GM21423 (cell line): ENCODE measurements at regions not wholly inside any gene's neighbourhood (a gene's known extent, or its start where the extent isn't known, plus 50 kb on each side); places are given as distances from the start of the nearest gene placed in this dataset.
"Not testable (repeated sequence)": the region's sequence is repeated elsewhere in the genome, so short reads cannot be mapped to it uniquely, and the experiment has no call there.

Experiments
- ATAC-seq: cut with Tn5 transposase; IDR thresholded peaks from one replicate; pipeline ENCODE4 v1.9.1; 2021; ENCODE audit warnings: mild to moderate bottlenecking, moderate library complexity; ENCODE audit not compliant: unreplicated experiment

DNA sequence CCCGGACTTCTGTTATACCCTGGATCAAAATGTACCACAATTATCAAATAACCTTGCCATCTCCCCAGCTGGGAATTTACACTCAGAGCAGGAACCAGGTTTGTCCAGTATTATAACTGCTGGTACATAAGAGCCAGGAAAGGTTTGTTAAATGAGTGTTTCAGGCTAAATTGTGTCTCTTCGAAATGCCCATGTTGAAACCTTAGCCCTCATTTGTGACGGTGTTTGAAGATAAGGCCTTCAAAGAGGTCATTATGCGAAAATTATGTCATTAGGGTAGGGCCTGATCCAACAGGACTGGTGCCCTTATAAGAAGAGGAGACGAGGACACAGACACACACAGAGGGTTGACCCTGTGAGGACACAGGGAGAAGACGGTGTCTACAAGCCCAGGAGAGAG, 73.5 kb upstream of the DHRSX start:
- no peak for ATAC-seq

DNA sequence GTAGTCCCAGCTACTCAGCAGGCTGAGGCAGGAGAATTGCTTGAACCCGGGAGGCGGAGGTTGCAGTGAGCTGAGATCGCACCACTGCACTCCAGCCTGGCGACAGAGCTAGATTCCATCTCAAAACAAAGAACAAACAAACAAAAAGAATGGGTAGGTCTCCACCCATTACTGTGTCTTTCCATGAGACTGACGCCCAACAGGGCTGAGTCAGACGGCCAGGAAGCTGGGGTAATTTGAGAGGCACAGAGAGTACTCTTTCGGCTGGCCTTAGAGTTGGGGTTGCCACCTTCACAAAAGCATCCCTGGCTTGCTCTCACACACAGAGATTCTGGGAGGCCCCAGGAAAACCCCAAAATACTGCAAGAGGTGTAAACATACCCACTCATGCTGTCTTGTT, 72.0 kb upstream of the DHRSX start:
- no peak for ATAC-seq

DNA sequence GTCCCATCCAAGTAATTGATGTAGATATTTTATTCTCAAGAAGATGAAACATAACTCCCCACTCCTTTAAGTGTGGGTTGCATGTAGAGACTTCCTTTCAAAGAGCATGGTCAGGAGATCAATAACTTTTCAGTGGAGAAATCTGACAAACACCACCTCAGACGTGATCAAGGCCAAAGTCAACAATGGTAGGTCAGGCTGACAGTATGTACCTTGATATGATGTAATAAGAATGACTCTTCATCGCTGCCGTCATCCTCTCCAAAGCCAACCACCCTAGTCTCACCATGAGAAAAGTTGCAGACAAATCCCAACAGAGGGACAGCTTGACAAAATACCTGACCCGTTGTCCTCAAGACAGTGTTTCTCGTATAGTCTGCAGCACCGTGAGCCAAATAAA, 67.3 kb upstream of the DHRSX start:
- ATAC-seq = no peak

DNA sequence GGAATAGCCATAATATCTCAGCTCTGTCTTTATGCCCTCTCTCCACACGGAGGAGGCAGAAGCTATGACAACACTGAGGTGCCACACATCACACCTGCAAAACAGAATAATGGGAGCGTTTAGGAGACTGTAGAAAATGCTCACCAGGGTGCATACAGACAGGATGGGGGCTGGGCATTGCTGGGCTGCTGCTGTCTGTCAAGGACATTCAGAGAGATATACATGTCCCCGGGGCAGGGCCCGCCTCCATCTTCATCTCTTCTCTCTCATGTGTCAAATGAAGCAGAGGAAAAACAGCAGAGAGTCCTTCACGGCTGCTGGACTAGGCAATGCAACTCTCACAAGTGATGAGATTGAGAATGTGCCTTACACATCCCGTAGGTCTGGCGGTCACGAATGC, 65.3 kb upstream of the DHRSX start:
- ATAC-seq = no peak

DNA sequence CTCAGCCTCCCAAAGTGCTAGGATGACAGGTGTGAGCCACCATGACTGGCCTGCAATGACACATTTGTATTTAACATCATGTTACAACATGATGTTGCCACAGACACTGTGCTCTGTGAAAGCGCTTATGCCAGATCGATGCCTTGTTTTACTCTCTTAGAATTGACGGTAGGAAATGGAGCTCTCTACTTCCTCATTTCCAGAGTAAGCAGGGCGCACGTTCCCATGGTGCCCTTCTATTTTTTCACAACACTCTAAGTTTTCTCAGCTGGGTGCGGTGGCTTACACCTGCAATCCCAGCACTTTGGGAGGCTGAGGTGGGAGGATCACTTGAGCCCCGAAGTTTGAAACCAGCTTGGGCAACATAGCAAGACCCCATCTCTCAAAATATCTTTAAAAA, 60.7 kb upstream of the DHRSX start:
- ATAC-seq = no peak

DNA sequence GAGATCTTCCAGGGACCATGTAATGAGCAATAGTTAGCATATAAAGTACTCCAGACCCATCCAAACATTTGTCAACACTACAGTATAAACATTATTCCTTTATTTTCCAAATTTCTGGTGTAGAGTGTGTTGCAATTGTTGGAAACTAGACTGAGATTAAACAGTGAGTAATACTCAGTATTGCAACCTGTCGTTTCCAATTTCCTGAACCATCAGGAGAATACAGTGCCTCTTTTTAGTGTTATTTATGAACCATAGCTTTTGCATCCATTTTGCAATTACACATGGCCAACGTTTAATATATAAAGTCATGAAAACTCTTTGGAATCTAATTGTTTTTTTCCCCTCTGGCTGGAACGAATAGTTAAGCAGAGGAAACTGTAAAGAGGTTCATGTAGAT, 58.3 kb upstream of the DHRSX start:
- ATAC-seq = no peak

DNA sequence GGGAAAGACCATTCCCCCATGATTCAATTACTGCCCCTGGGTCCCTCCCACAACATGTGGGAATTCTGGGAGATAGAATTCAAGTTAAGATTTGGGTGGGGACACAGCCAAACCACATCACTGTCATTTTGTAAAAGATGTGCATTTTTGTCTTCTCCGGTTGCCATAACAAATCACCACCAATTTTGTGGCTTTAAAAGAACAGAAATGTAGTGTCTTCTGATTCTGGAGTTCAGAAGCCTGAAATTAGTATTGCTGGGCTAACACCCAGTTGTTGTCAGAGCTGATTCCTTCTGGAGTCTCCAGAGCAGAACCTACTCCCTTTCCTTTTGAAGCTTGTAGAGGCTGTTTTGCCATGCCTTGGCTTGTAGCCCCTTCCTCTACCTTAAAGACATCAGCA, 54.1 kb upstream of the DHRSX start:
- no peak for ATAC-seq

DNA sequence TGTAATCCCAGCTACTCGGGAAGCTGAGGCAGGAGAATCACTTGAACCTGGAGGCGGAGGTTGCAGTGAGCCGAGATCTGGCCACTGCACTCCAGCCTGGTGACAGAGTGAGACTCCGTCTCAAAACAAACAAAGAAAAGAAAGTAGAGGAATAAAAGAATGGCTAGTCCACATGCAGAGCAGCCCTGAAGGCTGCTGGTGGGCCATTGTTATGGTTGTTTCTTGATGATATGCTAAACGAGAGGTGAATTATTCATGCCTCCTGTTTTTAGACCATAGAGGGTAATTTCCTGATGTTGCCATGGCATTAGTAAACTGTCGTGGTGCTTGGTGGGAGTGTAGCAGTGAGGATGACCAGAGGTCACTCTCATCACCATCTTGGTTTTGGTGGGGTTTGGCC, 53.3 kb upstream of the DHRSX start:
- ATAC-seq = not testable (repeated sequence)

DNA sequence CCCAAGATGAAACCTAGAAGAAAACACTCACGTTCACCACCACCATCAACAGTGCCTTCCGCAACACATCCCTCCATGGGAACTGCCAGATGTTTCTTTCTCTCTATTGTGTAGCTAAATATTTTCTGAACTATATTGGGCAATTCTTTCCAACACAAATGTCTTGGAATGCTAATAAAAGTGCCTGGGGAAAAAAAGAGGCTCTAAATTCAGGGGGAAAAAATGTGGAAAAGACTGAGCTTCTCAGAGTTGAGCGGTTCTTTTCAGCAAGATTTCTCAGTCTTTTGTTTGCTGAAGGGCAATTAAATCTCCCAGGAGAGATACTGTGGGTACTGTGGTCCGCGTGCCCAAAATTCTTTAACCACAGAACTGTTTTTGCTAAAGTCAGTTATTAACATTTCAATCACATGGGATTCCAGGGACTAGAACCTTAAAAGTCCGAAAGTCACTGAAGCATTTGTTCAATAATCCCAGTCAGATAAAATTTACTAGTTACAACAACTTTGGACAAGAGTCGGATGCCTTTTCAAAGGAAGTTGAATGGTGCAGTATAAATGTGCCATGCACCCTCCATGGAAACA, 51.9 kb upstream of the DHRSX start:
- no peak for ATAC-seq

DNA sequence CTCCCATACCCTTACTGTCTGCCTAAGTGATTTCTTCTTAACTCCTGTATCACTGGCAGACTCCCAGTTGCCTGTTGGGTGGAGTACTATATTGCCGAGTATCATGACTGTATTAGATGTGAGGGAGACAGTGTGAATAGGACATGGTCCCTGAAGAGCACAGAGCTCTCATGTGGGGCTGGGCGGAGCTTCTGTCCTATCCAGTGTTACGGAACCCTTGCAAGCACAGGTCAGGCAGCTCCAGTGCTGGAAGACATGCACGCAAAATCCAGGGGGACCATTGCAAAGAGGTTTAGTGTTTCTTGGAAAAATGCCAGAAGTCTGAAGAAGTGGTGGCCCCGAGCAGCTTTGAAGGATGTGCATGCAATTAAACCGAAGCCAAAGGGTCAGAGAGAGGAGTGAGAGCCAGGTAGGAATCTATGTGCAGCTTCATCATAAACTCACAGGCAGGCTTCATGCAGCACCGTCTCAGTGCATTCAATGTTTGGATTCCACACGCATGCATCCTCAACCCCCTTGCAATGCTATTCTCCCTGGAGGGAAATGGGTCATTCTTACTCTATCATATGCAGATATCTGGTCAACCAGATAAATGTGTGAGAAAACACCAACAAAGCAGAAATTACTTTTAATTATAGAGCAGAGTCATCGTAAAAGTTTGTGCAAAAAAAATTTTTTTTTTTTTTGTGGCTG, 49.7 kb upstream of the DHRSX start:
- ATAC-seq = no peak
